Lower leg skin (tissue), 4 donors: ENCODE measurements at regions not wholly inside any gene's neighbourhood (a gene's known extent, or its start where the extent isn't known, plus 50 kb on each side); places are given as distances from the start of the nearest gene placed in this dataset.
A peak's percentile ranks its signal among the peaks of the same experiment; 100 is the strongest.

Experiments
- DNase-seq, 2 donors: peaks; one replicate each; pipeline ENCODE4 v3.0.0-alpha.2; 2019; ENCODE audit warnings: low spot score in 2 of 2
- H3K4me3 ChIP-seq: fragments of 200-600 bp; sonication (generic); 2 replicates; pipeline ENCODE4 v1.5.1; 2017; ENCODE audit warnings: mild to moderate bottlenecking, low read depth; ENCODE audit not compliant: poor library complexity, severe bottlenecking
- CTCF ChIP-seq, 3 donors: fragments of 450-650 bp; IDR thresholded peaks; one replicate each; pipeline ENCODE4 v1.5.1; 2016; ENCODE audit warnings: antibody characterized with exemption in 3 of 3, mild to moderate bottlenecking in 3 of 3, moderate library complexity in 2 of 3
- POLR2A ChIP-seq, 2 donors: fragments of 450-650 bp; IDR thresholded peaks; one replicate each; pipeline ENCODE4 v1.6.1; 2016 to 2017; ENCODE audit warnings: antibody characterized with exemption in 2 of 2, mild to moderate bottlenecking in 1 of 2, moderate library complexity in 1 of 2
- WGBS, 2 donors: methylation state at CpG; one replicate each; pipeline ENCODE4 v1.1.5; 2018; 5-methylcytosine and 5-hydroxymethylcytosine counted together
- intact Hi-C: fragments of 100-400 bp; cut with DNase I; formaldehyde crosslinking; loops from one replicate; pipeline ENCODE4 v1.15.0; 2023; ENCODE audit warnings: low total_unique reads

GRCh38 chr6:141110481-141110880 is 1022.2 kb upstream of the GJE1 start:
- H3K4me3 ChIP-seq = no peak overlapping the region
- DNase-seq = peak in 1 of 2 donors; percentile 65
- intact Hi-C loops = no loop called here
- WGBS, 2 donors = 32 to 55% methylated on average over 2 of the region's 2 CpGs
- no peak for TF ChIP-seq CTCF (IDR thresholded peaks at IDR 0.05)

DNA sequence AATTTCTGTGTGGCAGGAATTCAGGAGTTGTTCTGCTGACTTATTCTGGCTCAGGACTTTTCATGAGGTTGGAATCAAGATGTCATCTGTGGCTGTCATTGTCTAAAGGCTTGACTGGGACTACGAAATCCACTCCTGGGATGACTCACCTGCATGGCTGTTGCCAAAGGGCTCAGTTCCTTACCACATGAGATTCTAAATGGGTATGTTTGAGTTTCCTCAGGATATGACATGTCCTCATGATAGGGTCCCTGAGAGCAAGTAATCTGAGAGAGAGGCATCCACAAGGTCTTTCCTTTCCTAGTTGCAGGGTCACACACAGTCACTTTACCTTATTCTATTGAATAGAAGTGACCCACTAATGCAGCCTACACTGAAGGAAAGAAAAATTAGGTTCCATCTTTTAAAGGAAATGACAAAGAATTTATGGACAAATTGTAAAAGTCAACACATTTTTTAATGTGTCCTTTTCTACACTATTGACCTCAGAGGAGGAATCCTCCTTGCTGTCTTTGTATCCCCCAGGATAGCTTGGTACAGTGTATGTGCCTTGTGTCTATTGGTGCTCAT is 1025.0 kb upstream of the GJE1 start:
- intact Hi-C loops = no loop called here
- 25 to 33% methylated on average over 1 of the region's 1 CpG for WGBS, 2 donors

DNA sequence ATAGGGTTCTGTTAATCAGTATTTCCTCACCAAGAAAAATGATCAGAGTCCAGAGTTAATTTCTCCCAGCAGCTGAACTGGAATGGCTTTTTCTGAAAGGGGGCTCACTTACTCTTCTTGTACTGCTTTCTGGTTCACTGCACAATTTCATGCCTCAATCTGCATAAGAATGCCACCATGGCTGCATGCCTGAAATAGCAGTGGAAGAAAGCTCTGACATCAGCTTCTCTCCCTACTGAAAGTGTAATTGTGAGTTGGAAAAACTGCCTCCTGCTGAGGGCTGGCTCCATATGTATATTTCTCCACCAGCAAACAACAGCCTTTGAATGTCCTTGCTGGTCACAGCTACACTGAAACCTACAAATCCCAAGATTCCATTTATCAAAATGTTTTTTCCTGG is 1027.2 kb upstream of the GJE1 start:
- H3K4me3 ChIP-seq = no peak overlapping the region
- no peak for DNase-seq
- TF ChIP-seq POLR2A (IDR thresholded peaks at IDR 0.05) = no peak
- TF ChIP-seq CTCF (IDR thresholded peaks at IDR 0.05) = no peak
- intact Hi-C loops = no loop called here

More for the DNA sequence above, 1025.0 kb upstream of the GJE1 start:
- DNase-seq = no peak
- H3K4me3 ChIP-seq = no peak overlapping the region
- TF ChIP-seq POLR2A (IDR thresholded peaks at IDR 0.05) = no peak
- TF ChIP-seq CTCF (IDR thresholded peaks at IDR 0.05) = no peak

DNA sequence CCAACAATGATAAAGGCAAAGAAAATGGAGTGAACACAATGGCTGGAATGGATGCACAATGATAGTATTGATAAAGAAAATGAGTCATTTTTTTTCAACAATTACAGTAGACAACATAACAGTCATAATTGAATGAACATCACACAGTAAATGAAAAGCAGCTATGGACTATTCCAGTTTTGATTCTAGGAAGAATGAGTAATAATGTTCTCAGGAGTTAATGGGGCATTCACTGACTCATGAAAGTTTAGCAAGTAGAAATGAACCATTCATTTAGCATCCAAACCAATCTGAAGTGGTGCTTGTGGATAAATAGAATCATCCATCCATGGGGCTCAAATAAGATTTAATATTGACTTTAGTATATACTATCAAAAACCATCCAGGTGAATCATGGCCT is 1029.5 kb upstream of the GJE1 start:
- no peak overlapping the region for H3K4me3 ChIP-seq
- intact Hi-C loops = no loop called here
- no peak for TF ChIP-seq CTCF (IDR thresholded peaks at IDR 0.05)
- TF ChIP-seq POLR2A (IDR thresholded peaks at IDR 0.05) = no peak
- DNase-seq = no peak

DNA sequence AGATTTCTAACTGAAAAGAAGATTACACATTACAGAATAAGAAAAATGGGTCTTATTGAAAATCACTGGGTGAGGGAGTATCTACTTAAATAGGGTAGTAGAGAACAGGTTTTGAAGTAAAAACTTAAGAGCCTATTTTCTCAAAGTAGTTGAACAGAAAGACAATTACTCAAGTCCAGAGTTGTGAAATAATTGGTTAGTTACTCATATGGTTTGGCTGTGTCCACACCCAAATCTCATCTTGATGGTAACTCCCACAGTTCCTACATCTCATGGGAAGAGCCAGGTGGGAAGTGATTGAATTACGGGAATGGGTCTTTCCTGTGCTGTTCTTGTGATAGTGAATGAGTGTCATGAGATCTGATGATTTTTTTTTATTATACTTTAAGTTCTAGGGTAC is 1035.3 kb upstream of the GJE1 start:
- intact Hi-C loops = no loop called here
- WGBS, 2 donors = 72% methylated on average over 1 of the region's 1 CpG
- no peak for DNase-seq
- H3K4me3 ChIP-seq = no peak overlapping the region
- no peak for TF ChIP-seq CTCF (IDR thresholded peaks at IDR 0.05)
- TF ChIP-seq POLR2A (IDR thresholded peaks at IDR 0.05) = no peak

GRCh38 chr6:141095308-141095707 is 1037.4 kb upstream of the GJE1 start:
- DNase-seq = no peak
- intact Hi-C loops = no loop called here
- WGBS, 2 donors = 60 to 63% methylated on average over 1 of the region's 1 CpG
- no peak overlapping the region for H3K4me3 ChIP-seq
- TF ChIP-seq POLR2A (IDR thresholded peaks at IDR 0.05) = no peak
- no peak for TF ChIP-seq CTCF (IDR thresholded peaks at IDR 0.05)
